HepG2 (cell line): ENCODE measurements at regions not wholly inside any gene's neighbourhood (a gene's known extent, or its start where the extent isn't known, plus 50 kb on each side); places are given as distances from the start of the nearest gene placed in this dataset.
A peak's percentile ranks its signal among the peaks of the same experiment; 100 is the strongest.

ENCODE experiments used
- DMAP1 ChIP-seq: IDR thresholded peaks from 2 replicates; pipeline ENCODE4 v1.6.1; 2016
- HNRNPK ChIP-seq: fragments of 200-400 bp; formaldehyde crosslinking; IDR thresholded peaks from 2 replicates; pipeline ENCODE4 v1.6.1; 2018; ENCODE audit warnings: low read length, low read depth, moderate library complexity, mild to moderate bottlenecking; ENCODE audit not compliant: poor library complexity, severe bottlenecking
- HNRNPL ChIP-seq: fragments of 200-400 bp; formaldehyde crosslinking; IDR thresholded peaks from 2 replicates; pipeline ENCODE4 v1.6.1; 2017; ENCODE audit warnings: mild to moderate bottlenecking, low read depth, low read length
- HNRNPLL ChIP-seq: fragments of 200-400 bp; formaldehyde crosslinking; IDR thresholded peaks from 2 replicates; pipeline ENCODE4 v1.6.1; 2017; ENCODE audit warnings: mild to moderate bottlenecking, low read depth, low read length; ENCODE audit not compliant: poor library complexity, severe bottlenecking
- KMT2A ChIP-seq: sonication (generic); formaldehyde crosslinking; IDR thresholded peaks from 2 replicates; pipeline ENCODE4 v1.4.0; 2020; ENCODE audit warnings: missing genetic modification reagents
- MTF2 ChIP-seq: sonication (generic); formaldehyde crosslinking; IDR thresholded peaks from 2 replicates; pipeline ENCODE4 v1.5.0; 2020; ENCODE audit warnings: missing genetic modification reagents, borderline replicate concordance
- NFE2L2 ChIP-seq: fragments of 150-350 bp; IDR thresholded peaks from 2 replicates; pipeline ENCODE4 v1.6.1; 2014; ENCODE audit warnings: low read length
- NFYC ChIP-seq: IDR thresholded peaks from 2 replicates; pipeline ENCODE4 v1.6.1; 2016; ENCODE audit warnings: missing genetic modification reagents, missing compliant biosample characterization
- NR2F2 ChIP-seq: IDR thresholded peaks from 2 replicates; pipeline ENCODE4 v1.6.1; 2012; ENCODE audit warnings: low read depth, inconsistent platforms, borderline replicate concordance
- REL ChIP-seq: sonication (generic); formaldehyde crosslinking; conservative IDR thresholded peaks from 2 replicates; pipeline ENCODE4 v1.8.0; 2022; ENCODE audit warnings: mild to moderate bottlenecking, missing genetic modification reagents, moderate library complexity
- TARDBP ChIP-seq: sonication (generic); formaldehyde crosslinking; IDR thresholded peaks from 2 replicates; pipeline ENCODE4 v1.8.0; 2022; ENCODE audit warnings: mild to moderate bottlenecking, missing genetic modification reagents
- TCF7 ChIP-seq: sonication (generic); IDR thresholded peaks from 2 replicates; pipeline ENCODE4 v1.6.1; 2016; ENCODE audit warnings: antibody characterized with exemption, low read depth
- ZBTB8A ChIP-seq: sonication (generic); formaldehyde crosslinking; IDR thresholded peaks from 2 replicates; pipeline ENCODE4 v1.4.0; 2020; ENCODE audit warnings: mild to moderate bottlenecking, low read depth, missing genetic modification reagents, borderline replicate concordance
- ZC3H13 ChIP-seq: sonication (generic); formaldehyde crosslinking; IDR thresholded peaks from 2 replicates; pipeline ENCODE4 v1.8.1; 2023; ENCODE audit warnings: mild to moderate bottlenecking, missing genetic modification reagents, moderate library complexity
- ZNF136 ChIP-seq: sonication (generic); formaldehyde crosslinking; IDR thresholded peaks from 2 replicates; pipeline ENCODE4 v1.8.1; 2022; ENCODE audit warnings: low read depth, mild to moderate bottlenecking, moderate library complexity, missing genetic modification reagents
- ZNF143 ChIP-seq: sonication (generic); formaldehyde crosslinking; IDR thresholded peaks from 2 replicates; pipeline ENCODE4 v1.4.0; 2020; ENCODE audit warnings: missing genetic modification reagents
- ZNF431 ChIP-seq: sonication (generic); formaldehyde crosslinking; IDR thresholded peaks from 2 replicates; pipeline ENCODE4 v1.9.0; 2022; ENCODE audit warnings: missing genetic modification reagents, low read depth, mild to moderate bottlenecking, borderline replicate concordance
- ZNF724P ChIP-seq: sonication (generic); formaldehyde crosslinking; IDR thresholded peaks from 2 replicates; pipeline ENCODE4 v1.8.0; 2022; ENCODE audit warnings: missing genetic modification reagents, borderline replicate concordance
- ZNF816 ChIP-seq: sonication (generic); formaldehyde crosslinking; IDR thresholded peaks from 2 replicates; pipeline ENCODE4 v1.8.0; 2022; ENCODE audit warnings: missing genetic modification reagents, mild to moderate bottlenecking, borderline replicate concordance
- ZSCAN9 ChIP-seq: IDR thresholded peaks from 2 replicates; pipeline ENCODE4 v1.6.1; 2016; ENCODE audit warnings: borderline replicate concordance
- TF ChIP-seq, protein P1 (sequence below): sonication (generic); formaldehyde crosslinking; IDR thresholded peaks from 2 replicates; pipeline ENCODE4 v1.5.0; 2020; ENCODE audit warnings: missing genetic modification reagents
- TF ChIP-seq, protein P2 (sequence below): sonication (generic); formaldehyde crosslinking; IDR thresholded peaks from 2 replicates; pipeline ENCODE4 v1.4.0; 2020; ENCODE audit warnings: missing genetic modification reagents
- TF ChIP-seq, protein P3 (sequence below): IDR thresholded peaks from 2 replicates; pipeline ENCODE4 v1.6.1; 2016; ENCODE audit warnings: low read depth, borderline replicate concordance
- TF ChIP-seq, protein P4 (sequence below): sonication (generic); formaldehyde crosslinking; IDR thresholded peaks from 2 replicates; pipeline ENCODE4 v1.4.0; 2020; ENCODE audit warnings: mild to moderate bottlenecking, missing genetic modification reagents
- TF ChIP-seq, protein P5 (sequence below): sonication (generic); formaldehyde crosslinking; IDR thresholded peaks from 2 replicates; pipeline ENCODE4 v1.4.0; 2020; ENCODE audit warnings: mild to moderate bottlenecking, missing genetic modification reagents
- TF ChIP-seq, protein P6 (sequence below): sonication (generic); formaldehyde crosslinking; IDR thresholded peaks from 2 replicates; pipeline ENCODE4 v1.4.0; 2020; ENCODE audit warnings: mild to moderate bottlenecking, missing genetic modification reagents

DNA sequence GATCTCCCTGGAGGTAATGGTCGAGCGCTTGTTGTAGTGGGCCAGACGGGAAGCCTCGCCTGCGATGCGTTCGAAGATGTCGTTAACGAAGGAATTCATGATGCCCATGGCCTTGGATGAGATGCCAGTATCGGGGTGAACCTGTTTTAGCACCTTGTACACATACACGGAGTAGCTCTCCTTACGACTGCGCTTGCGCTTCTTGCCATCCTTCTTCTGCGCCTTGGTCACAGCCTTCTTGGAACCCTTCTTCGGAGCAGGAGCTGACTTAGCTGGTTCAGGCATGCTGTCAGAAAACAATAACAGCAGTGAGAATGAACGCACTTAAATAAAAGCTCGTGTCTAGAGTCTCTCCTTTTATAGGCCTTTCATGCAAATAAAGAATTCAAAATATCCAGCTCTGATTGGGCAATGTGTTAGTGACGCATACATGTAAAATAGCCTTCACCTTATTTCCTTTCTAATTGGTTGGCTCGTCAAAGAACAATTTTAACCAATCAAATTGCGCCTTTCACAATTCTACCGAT, 129.2 kb downstream of the HFE start (continued):
- TF ChIP-seq ZNF816 (CRISPR knock-in tag) (0 out of 2 replicates have a peak, but pooled peaks have one; percentile 4), HNRNPLL (no peak), ZC3H13 (CRISPR knock-in tag) (peak; percentile 83; the same call in 1 of the 2 replicates), HNRNPK (no peak), ZBTB8A (CRISPR knock-in tag) (no peak), NFYC (peak; percentile 92), KMT2A (CRISPR knock-in tag) (no peak; the same call in 1 of the 2 replicates), ZSCAN9 (CRISPR knock-in tag) (peak; percentile 9; the same call in 1 of the 2 replicates), TARDBP (CRISPR knock-in tag) (peak; percentile 34), ZNF724P (no peak), ZNF136 (CRISPR knock-in tag) (no peak), NFE2L2 (no peak), TCF7 (no peak), ZNF431 (no peak; the same call in 1 of the 2 replicates), MTF2 (CRISPR knock-in tag) (no peak), DMAP1 (no peak; the same call in 1 of the 2 replicates), HNRNPL (0 out of 2 replicates have a peak, but pooled peaks have one; percentile 50), REL (CRISPR knock-in tag) (no peak), NR2F2 (peak; percentile 62; the same call in 1 of the 2 replicates), ZNF143 (CRISPR knock-in tag) (no peak)
- TF ChIP-seq, protein P1, sequence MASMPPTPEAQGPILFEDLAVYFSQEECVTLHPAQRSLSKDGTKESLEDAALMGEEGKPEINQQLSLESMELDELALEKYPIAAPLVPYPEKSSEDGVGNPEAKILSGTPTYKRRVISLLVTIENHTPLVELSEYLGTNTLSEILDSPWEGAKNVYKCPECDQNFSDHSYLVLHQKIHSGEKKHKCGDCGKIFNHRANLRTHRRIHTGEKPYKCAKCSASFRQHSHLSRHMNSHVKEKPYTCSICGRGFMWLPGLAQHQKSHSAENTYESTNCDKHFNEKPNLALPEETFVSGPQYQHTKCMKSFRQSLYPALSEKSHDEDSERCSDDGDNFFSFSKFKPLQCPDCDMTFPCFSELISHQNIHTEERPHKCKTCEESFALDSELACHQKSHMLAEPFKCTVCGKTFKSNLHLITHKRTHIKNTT (CRISPR knock-in tag), result no peak
- TF ChIP-seq, protein P2, sequence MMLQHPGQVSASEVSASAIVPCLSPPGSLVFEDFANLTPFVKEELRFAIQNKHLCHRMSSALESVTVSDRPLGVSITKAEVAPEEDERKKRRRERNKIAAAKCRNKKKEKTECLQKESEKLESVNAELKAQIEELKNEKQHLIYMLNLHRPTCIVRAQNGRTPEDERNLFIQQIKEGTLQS (CRISPR knock-in tag), result no peak; the same call in 1 of the 2 replicates
- TF ChIP-seq, protein P3, sequence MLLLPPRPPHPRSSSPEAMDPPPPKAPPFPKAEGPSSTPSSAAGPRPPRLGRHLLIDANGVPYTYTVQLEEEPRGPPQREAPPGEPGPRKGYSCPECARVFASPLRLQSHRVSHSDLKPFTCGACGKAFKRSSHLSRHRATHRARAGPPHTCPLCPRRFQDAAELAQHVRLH (CRISPR knock-in tag), result no peak
- TF ChIP-seq, protein P4, sequence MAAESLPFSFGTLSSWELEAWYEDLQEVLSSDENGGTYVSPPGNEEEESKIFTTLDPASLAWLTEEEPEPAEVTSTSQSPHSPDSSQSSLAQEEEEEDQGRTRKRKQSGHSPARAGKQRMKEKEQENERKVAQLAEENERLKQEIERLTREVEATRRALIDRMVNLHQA (CRISPR knock-in tag), result no peak
- TF ChIP-seq, protein P5, sequence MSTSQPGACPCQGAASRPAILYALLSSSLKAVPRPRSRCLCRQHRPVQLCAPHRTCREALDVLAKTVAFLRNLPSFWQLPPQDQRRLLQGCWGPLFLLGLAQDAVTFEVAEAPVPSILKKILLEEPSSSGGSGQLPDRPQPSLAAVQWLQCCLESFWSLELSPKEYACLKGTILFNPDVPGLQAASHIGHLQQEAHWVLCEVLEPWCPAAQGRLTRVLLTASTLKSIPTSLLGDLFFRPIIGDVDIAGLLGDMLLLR, result no peak
- TF ChIP-seq, protein P6, sequence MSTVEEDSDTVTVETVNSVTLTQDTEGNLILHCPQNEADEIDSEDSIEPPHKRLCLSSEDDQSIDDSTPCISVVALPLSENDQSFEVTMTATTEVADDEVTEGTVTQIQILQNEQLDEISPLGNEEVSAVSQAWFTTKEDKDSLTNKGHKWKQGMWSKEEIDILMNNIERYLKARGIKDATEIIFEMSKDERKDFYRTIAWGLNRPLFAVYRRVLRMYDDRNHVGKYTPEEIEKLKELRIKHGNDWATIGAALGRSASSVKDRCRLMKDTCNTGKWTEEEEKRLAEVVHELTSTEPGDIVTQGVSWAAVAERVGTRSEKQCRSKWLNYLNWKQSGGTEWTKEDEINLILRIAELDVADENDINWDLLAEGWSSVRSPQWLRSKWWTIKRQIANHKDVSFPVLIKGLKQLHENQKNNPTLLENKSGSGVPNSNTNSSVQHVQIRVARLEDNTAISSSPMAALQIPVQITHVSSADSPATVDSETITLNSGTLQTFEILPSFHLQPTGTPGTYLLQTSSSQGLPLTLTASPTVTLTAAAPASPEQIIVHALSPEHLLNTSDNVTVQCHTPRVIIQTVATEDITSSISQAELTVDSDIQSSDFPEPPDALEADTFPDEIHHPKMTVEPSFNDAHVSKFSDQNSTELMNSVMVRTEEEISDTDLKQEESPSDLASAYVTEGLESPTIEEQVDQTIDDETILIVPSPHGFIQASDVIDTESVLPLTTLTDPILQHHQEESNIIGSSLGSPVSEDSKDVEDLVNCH (CRISPR knock-in tag), result no peak
